SK-N-MC (cell line): ENCODE measurements at regions not wholly inside any gene's neighbourhood (a gene's known extent, or its start where the extent isn't known, plus 50 kb on each side); places are given as distances from the start of the nearest gene placed in this dataset.

Experiments used
- EZH2 ChIP-seq: fragments of 200-600 bp; sonication (generic); IDR thresholded peaks from one replicate; pipeline ENCODE4 v1.6.1; 2017; ENCODE audit warnings: antibody characterized with exemption
- FOXP2 ChIP-seq: optimal IDR thresholded peaks from 2 replicates; pipeline ENCODE3; 2011; ENCODE audit warnings: mild to moderate bottlenecking, moderate library complexity; ENCODE audit not compliant: insufficient read depth; ENCODE audit errors: extremely low read length, control extremely low read depth
- POLR2AphosphoS5 ChIP-seq: IDR thresholded peaks from 2 replicates; pipeline ENCODE4 v1.6.1; 2012; ENCODE audit warnings: mild to moderate bottlenecking, low read depth, low read length, borderline replicate concordance

- TF ChIP-seq EZH2: no peak
- no peak for TF ChIP-seq POLR2AphosphoS5
- TF ChIP-seq FOXP2: no peak
Measured at GRCh38 chr13:34416971-34417380, 525.1 kb upstream of the NBEA start.
